Large intestine (tissue), 3 donors: ENCODE measurements at regions not wholly inside any gene's neighbourhood (a gene's known extent, or its start where the extent isn't known, plus 50 kb on each side); places are given as distances from the start of the nearest gene placed in this dataset.
"Not testable (repeated sequence)": the region's sequence is repeated elsewhere in the genome, so short reads cannot be mapped to it uniquely, and the experiment has no call there.

Source experiments
- DNase-seq, 2 donors: peaks; one replicate each; pipeline versions ENCODE4 v3.0.0 to v3.0.0-alpha.2; 2013
- H3K27ac ChIP-seq: one replicate; pipeline ENCODE4 v1.5.1; 2013; ENCODE audit warnings: low read length
- H3K27me3 ChIP-seq: 2 replicates; pipeline ENCODE4 v1.6.1; 2013; ENCODE audit warnings: low read length; ENCODE audit not compliant: control insufficient read depth, insufficient read depth
- H3K36me3 ChIP-seq: 2 replicates; pipeline ENCODE4 v1.6.1; 2013; ENCODE audit warnings: low read length; ENCODE audit not compliant: control insufficient read depth, insufficient read depth
- H3K4me1 ChIP-seq: one replicate; pipeline ENCODE4 v1.6.1; 2013; ENCODE audit warnings: low read length; ENCODE audit not compliant: control insufficient read depth, insufficient read depth
- H3K4me3 ChIP-seq: one replicate; pipeline ENCODE4 v1.5.1; 2013; ENCODE audit warnings: low read length
- H3K9me3 ChIP-seq: one replicate; pipeline ENCODE4 v1.6.1; 2013; ENCODE audit warnings: mild to moderate bottlenecking, low read depth, low read length, moderate library complexity; ENCODE audit not compliant: control insufficient read depth
- WGBS: methylation state at CpG from one replicate; pipeline ENCODE4 v1.1.5; 2013; ENCODE audit warnings: low lambda C conversion rate; ENCODE audit not compliant: insufficient coverage; 5-methylcytosine and 5-hydroxymethylcytosine counted together

- Histone ChIP-seq H3K4me1 (peaks cover 4% of the 10 kb centered on the region), H3K9me3 (peaks cover 2% of the 10 kb centered on the region), H3K27ac (peak overlapping the region; percentile 22), H3K4me3 (no peak overlapping the region), H3K36me3 (no peaks in the 10 kb centered on the region), H3K27me3 (no peaks in the 10 kb centered on the region)
- WGBS, result no CpG with 5 or more reads among the region's 2 CpGs
- peak; percentile 29 to 70 for DNase-seq
Measured at GRCh38 chr9:90201766-90202165, 440.9 kb downstream of the DIRAS2 start.

- WGBS, result 100% methylated on average over 1 of the region's 7 CpGs
- no peak for DNase-seq
- Histone ChIP-seq H3K9me3 (peaks cover 8% of the 10 kb centered on the region), H3K27me3 (no peaks in the 10 kb centered on the region), H3K36me3 (no peaks in the 10 kb centered on the region), H3K27ac (no peak overlapping the region), H3K4me1 (peaks cover 4% of the 10 kb centered on the region), H3K4me3 (no peak overlapping the region)
Measured at GRCh38 chr9:90204128-90204831, 438.3 kb downstream of the DIRAS2 start.

GRCh38 chr9:90213045-90213444, 429.6 kb downstream of the DIRAS2 start:
- H3K27ac ChIP-seq, H3K4me3 ChIP-seq, H3K4me1 ChIP-seq, H3K9me3 ChIP-seq, H3K36me3 ChIP-seq, H3K27me3 ChIP-seq, DNase-seq: not testable (repeated sequence)
- no CpG with 5 or more reads among the region's 9 CpGs for WGBS

- Histone ChIP-seq H3K9me3 (no peaks in the 10 kb centered on the region), H3K4me3 (no peak overlapping the region), H3K4me1 (no peaks in the 10 kb centered on the region), H3K36me3 (no peaks in the 10 kb centered on the region), H3K27me3 (no peaks in the 10 kb centered on the region), H3K27ac (no peak overlapping the region)
- no peak for DNase-seq
- no CpG with 5 or more reads among the region's 27 CpGs for WGBS
Measured at GRCh38 chr9:90219548-90220118, 423.0 kb downstream of the DIRAS2 start.

GRCh38 chr9:90221899-90222298, 420.7 kb downstream of the DIRAS2 start:
- not testable (repeated sequence) for H3K27me3 ChIP-seq, H3K4me3 ChIP-seq, H3K36me3 ChIP-seq, H3K27ac ChIP-seq, DNase-seq, H3K9me3 ChIP-seq, H3K4me1 ChIP-seq
- no CpG with 5 or more reads among the region's 18 CpGs for WGBS

GRCh38 chr9:90226839-90227338, 415.7 kb downstream of the DIRAS2 start:
- not testable (repeated sequence) for H3K4me3 ChIP-seq, H3K4me1 ChIP-seq, H3K27me3 ChIP-seq, H3K9me3 ChIP-seq, H3K36me3 ChIP-seq, H3K27ac ChIP-seq
- WGBS, result no CpG with 5 or more reads among the region's 10 CpGs
- peak; percentile 23 to 68 for DNase-seq

GRCh38 chr9:90233081-90233480, 409.5 kb downstream of the DIRAS2 start:
- H3K4me3 ChIP-seq, H3K27ac ChIP-seq, H3K36me3 ChIP-seq, DNase-seq, H3K9me3 ChIP-seq, H3K27me3 ChIP-seq, H3K4me1 ChIP-seq: not testable (repeated sequence)
- 100% methylated on average over 1 of the region's 4 CpGs for WGBS

GRCh38 chr9:90240541-90240940, 402.1 kb downstream of the DIRAS2 start:
- WGBS, result no CpG with 5 or more reads among the region's 7 CpGs
- Histone ChIP-seq H3K4me1 (no peaks in the 10 kb centered on the region), H3K27ac (no peak overlapping the region), H3K36me3 (no peaks in the 10 kb centered on the region), H3K9me3 (no peaks in the 10 kb centered on the region), H3K27me3 (no peaks in the 10 kb centered on the region), H3K4me3 (no peak overlapping the region)
- DNase-seq, result no peak

- DNase-seq, result no peak
- Histone ChIP-seq H3K9me3 (no peaks in the 10 kb centered on the region), H3K27ac (no peak overlapping the region), H3K4me1 (no peaks in the 10 kb centered on the region), H3K36me3 (no peaks in the 10 kb centered on the region), H3K4me3 (no peak overlapping the region), H3K27me3 (no peaks in the 10 kb centered on the region)
- no CpG with 5 or more reads among the region's 3 CpGs for WGBS
Measured at GRCh38 chr9:90245661-90246060, 397.0 kb downstream of the DIRAS2 start.

- H3K4me3 ChIP-seq, result no peak overlapping the region
- no peaks in the 10 kb centered on the region for H3K27me3 ChIP-seq
- H3K27ac ChIP-seq, result no peak overlapping the region
- H3K36me3 ChIP-seq, result no peaks in the 10 kb centered on the region
- no peaks in the 10 kb centered on the region for H3K4me1 ChIP-seq
- no peak for DNase-seq
- H3K9me3 ChIP-seq, result no peaks in the 10 kb centered on the region
Measured at GRCh38 chr9:90249094-90249493, 393.5 kb downstream of the DIRAS2 start.

GRCh38 chr9:90251316-90251715, 391.3 kb downstream of the DIRAS2 start:
- DNase-seq, result no peak
- Histone ChIP-seq H3K4me3 (no peak overlapping the region), H3K27ac (no peak overlapping the region), H3K4me1 (no peaks in the 10 kb centered on the region), H3K36me3 (no peaks in the 10 kb centered on the region), H3K27me3 (no peaks in the 10 kb centered on the region), H3K9me3 (no peaks in the 10 kb centered on the region)
